ENCODE measurements at regions not wholly inside any gene's neighbourhood (a gene's known extent, or its start where the extent isn't known, plus 50 kb on each side); places are given as distances from the start of the nearest gene placed in this dataset.

GRCh38 chr2:128666596-128666995 lies 347.9 kb upstream of the HS6ST1 start:
- no peak for TF ChIP-seq TCF7 (CRISPR knock-in tag; IDR thresholded peaks at IDR 0.05; ENCODE audit: low read depth)
- no peak for TF ChIP-seq CTCF (IDR thresholded peaks at IDR 0.05)
